GM18909 (cell line): ENCODE measurements at regions not wholly inside any gene's neighbourhood (a gene's known extent, or its start where the extent isn't known, plus 50 kb on each side); places are given as distances from the start of the nearest gene placed in this dataset.

Experiments
- ATAC-seq: cut with Tn5 transposase; IDR thresholded peaks from one replicate; pipeline ENCODE4 v1.9.1; 2021; ENCODE audit warnings: mild to moderate bottlenecking; ENCODE audit not compliant: unreplicated experiment, poor library complexity

DNA sequence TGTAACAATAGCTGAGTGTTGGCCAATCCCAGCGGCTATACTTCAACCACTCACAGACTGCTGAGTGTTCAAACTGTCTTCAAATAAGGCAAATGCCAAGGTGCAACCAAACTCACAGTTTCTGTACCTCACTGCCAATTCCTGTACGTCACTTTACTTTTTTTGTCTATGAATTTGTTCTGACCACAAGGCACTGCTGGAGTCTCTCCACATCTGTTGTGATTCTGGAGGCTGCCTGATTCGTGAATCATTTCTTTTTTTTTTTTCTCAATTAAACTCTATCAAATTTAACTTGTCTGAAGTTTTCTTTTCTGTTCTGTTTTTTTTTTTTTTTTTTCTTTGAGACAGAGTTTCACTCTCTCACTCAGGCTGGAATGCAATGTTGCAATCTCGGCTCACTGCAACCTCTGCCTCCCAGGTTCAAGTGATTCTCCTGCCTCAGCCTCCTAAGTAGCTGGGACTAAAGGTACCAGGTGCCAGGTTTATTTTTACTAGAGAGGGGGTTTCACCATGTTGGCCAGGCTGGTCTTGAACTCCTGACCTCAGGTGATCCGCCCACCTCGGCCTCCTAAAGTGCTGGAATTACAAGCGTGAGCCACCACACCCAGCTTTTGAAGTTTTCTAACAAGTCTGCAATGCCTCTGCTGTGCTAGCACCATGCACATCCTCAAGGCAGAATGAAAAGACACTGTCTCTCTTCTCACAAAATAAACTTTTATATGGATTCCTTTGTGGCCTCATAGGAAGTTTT is 401.7 kb downstream of the IRS2 start:
- no peak for ATAC-seq

DNA sequence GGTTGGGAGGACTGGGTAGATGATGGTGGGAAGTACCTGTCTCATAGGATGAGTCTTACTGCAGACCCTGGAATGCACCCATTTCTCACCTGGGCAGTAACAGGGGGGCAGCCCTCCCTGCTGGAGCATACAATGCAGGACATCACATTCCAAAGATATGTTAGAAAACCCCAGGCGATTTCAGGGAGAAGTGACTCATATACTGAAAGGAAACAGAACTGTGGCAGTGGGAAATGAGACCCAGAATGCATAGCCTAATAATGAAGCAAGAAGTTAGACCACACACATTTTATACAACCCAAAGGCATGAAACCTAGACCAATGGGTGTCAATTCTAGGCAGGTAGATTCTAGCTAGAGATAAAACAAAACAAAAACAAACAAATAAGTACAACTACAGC is 402.7 kb downstream of the IRS2 start:
- no peak for ATAC-seq

DNA sequence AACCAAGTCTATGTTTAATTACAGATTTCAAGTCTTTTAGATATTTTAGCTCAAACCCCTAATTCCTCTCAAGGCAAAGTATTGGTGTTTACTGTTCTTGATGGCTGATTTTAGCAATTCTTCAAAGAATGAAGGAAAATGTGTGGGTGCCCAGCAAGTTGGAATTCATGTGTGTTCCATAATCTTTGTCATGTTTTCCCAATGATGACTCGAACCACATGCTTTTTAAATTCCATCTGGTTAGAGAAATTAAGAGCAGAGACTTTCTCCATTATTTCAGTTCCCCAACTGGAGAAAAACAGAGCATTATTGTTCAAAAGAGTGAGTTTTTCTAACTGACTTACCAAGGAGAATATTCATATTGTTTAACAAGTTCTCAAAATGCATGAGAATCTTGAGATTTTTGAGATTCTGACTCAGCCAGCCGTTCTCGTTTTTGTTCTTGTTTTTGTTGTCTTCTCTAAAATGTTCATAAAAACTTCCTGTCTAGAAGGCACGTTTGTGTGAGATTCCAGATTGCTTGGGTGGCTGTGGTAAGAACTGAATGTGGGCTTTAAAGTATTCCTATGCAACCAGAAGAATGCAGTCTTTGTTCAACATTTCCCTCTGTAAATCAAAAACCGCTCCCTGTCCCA is 404.7 kb downstream of the IRS2 start:
- ATAC-seq = no peak

DNA sequence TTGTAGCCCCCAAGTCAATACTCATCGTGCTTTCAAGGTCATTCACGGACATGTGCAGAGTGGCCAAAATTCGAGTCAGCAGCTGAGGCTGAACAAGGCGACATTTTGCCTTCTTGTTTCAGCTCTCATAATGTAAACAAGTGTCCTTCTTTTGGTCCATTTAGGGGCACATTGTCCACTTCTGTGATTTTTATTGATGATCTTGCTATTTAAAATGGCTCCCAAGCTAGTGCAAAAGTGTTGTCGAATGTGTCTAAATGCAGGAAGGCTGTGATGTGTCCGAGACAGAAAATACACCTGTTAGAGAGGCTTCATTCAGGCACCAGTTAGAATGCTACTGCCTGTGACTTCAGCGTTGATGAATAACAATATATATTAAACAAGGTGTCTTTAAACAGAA is 405.9 kb downstream of the IRS2 start:
- no peak for ATAC-seq

DNA sequence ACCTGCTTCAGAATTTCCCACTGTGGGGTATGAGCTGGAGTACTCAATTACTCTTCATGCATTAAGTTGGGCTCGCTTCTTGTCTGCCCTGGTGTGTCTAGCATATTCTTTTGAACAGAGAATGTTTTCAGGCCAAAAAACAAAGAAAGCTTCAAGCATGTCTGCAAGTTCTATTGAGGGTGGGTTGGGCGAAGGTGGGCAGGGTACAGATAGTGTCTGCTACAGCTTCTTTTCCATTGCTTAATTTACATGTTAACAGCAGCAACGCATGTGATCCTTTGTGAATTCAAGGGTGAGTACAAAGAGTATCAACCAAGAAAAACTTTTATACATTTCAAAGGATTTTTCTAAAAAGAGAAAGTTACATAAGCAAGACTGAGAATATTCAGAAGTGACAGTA is 406.5 kb downstream of the IRS2 start:
- ATAC-seq = no peak

DNA sequence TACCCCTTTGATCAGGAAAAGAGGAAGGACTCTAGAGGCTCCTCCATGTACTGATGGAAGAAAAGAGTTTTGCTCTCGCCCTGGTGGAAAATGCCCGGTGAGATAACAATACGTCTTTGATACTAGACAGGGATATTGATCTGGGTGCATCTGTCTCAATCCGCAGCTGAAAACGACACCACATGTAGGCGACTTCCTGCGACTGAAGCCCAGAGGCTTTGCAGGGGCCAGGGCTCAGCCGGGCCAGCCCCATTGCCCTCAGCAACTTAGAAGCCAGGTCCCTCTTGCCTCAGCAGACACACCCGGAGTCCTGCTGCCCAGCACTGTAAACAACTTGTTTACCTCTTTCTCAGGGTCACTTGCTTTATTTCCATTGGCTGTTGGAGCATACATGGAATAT is 409.4 kb downstream of the IRS2 start:
- no peak for ATAC-seq

DNA sequence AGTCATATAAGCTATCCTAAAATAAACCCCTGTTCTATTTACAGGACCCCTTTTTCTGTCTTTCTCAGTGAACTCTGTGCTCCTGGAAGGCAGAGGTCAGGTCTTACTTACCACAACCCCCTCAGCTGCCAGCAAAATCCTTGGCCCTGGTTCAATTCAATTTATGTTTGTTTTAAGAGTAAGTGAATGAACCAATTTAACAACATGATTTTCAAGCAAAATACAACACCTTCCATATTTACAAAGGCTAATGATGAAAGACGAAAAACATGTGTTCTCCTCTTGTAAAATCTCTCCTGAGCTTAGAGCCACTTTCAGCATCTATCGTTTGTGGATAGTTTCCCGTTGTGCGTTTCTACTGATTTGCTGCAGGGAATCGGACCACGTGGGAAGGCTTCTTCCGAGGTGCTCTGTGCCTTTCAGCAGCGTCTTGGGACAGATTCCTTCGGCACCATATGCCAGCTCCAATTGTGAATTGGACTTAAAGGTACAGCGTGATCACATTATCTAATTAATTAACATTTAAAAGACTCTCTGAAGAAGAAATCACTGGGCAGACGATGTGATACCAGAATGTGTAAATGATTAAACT is 411.7 kb downstream of the IRS2 start:
- ATAC-seq = no peak

DNA sequence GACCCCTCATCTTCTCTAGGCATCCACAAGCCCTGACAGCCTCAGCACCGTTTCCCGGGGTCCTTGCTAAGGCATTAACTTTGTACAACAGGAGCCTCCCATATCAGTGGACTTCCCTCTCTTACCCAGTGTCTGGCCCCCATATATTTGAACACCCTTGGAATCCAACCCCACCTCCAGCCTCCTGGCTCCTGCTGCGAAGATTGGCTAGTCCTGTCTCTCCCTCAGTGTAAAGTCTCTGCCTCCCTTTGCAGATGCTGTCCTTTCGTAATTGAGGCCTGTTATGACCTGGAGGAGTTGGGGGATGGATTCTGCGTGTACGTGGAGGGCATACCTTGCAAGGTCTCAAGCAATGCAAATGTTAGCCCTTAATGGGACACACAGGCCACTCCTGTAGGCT is 413.7 kb downstream of the IRS2 start:
- ATAC-seq = no peak

DNA sequence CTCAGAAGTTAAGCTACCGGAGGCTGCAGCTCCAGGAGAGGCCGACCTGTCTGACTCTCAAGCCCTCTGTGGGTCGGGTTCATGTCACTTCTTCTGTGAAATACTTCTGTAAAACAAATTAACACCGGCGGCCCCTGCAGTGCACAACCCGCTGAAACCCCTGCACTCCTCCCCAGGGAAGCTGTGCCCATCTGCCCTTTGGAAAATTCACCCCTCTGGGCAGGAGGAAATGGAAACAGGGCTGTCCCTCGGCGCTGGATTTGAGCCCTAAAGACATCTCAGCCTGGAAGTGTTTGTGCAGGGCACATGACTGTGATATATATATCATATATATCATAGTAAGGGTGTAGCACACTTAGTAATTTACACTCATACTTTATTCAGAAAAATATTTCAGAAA is 415.3 kb downstream of the IRS2 start:
- no peak for ATAC-seq

DNA sequence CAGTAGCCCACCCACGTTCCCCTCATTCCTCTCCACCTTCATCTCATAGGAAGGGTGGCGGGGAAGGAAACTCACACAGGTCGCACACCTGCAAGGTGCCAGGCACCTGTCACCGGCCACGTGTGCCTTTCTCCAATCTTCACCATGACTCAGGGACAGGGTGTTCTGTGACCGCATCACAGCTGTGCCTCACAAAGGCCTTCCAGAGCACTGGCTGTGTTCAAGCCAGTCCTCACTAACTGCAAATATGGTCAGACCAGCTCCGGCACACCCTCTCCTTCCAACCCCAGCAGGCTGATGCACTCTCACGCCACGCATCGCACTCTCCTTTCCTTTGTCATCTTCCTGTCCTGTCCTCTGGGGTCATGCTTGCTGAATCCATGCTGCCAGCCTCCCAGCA is 415.9 kb downstream of the IRS2 start:
- no peak for ATAC-seq

DNA sequence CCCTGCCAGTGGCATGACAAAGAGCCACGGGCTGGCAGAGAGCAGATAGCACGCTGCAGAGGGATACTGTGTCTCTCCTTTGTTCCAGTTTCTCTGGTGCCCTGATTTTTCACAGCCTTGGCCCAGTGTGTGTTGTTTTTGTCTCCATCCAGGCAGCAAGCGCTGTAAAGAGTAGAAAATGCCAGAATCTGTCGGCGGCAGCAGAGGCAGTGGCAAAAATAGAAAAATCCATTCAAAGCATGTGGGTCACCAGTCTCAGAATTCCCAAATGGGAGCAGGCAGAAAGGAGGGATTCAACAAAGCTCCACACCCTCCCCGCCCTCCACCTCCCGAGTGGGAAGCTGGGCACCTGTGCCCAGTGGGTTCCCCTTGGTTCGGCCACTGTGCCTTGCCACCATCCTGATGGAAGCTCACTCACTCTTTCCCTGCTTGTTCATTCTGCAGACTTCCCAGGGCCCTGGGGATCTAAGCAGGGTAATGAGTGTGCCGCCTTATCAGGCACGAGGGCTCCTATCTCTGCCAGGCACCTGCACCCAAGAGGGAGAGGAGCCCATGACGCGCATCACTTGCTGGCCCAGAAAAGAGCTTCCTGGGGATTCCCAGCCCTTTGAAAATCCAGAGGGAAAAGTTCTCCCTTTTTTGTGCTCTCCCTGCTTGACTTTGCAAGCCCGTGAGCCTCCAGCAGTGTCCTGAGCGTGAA is 416.9 kb downstream of the IRS2 start:
- ATAC-seq = no peak

DNA sequence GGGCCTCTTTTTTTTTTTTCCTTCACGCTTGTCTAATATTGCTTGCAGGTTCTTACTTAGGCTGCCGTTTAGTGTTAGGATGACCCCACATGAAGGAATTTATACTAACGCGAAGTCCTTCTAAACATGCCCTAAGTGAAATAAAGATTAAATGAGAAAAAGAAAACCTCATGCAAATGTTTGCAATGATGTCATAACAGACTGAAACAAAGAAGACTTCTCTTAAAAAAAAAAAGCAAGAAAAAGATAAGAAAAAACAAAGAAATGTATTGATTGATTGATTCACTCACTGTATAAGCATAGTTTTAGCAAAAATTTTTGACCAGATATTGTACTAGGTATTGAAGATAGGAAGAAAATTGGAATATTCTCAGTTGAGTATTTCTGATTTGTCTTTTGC is 418.2 kb downstream of the IRS2 start:
- ATAC-seq = no peak

DNA sequence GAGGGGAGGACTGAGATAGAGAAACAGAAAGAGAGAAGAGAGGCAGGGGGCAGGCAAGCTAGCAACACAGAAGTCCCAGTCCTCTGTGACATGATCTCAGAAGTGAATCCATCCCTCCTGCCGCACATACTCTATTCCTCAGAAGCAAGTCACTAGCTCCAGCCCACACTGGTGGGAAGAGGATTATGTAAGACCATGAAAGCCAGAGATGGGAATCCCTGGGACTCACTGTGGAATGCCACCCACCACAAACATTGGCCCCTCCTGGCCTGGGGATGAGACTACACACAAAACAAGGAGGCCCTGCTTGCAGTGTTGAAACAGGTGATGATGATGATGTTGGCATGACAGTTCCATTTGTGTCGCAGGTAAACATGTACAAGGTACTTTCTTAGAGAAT is 419.9 kb downstream of the IRS2 start:
- no peak for ATAC-seq

DNA sequence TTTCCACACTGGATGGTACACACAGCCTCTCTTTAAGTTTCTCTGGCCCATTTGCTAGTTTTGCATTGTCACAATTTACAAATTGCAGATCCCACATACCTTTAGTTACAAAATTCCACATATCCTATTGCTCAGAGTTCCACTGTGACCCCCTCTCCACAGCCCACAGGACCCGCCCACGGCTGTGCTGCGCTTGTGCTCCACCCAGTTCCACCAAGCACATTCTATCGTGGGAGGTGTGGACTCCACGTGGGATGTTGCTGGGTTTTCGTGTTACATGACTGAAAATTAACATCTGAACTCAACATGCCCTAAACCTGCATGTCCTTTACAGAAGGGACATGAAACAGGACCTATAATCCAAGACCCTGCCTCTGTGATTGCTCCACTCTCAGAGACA is 423.0 kb downstream of the IRS2 start:
- ATAC-seq = no peak

DNA sequence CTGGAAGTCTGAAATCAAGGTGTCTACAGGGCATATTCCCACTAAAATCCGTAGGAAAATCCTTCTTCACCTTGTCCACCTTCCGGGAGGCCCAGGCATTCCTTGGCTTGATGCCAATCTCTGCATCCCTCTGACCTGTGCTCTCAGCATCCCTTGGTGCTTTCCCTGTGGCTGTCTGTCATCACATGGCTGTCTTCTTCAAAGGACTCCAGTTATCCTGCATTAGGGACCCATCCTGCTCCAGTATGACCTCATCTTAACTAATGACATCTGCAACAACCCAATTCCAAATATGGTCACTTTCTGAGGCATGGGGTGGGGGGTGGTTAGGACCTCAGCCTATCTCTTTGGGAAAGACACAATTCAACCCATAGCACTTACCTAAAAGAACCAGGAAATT is 423.8 kb downstream of the IRS2 start:
- ATAC-seq = no peak

DNA sequence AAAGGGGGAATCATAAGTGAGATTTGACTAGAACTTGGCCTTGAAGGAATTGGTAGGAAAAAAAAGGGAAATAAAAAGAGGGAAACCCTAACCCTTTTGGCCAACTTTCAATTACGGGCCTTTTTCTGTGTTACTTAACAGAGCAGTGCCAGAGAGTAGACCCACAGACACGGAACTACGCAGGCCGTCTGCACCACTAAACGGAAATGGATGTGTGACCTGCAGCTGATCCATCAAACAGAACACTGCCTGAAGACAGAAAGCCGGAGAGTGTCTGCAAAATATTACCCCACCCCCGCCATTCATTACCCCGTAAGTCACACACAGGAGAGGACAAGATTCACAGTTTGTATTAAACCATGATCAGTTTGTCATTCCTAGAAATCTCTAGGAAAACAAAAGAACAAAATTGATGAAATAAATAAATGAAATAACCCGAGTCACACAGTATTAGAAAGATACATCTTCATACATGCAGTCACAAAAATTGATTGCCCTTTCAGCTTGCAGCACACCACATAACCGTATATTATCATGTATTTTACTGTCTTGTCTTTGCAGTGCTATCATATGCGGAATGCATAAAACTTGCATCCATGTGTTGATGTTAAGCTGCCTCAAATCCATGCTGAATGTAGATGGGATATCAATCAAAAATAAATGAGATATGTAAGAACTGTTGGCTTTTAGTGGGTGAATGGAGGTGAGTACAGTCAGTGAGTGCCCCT is 424.7 kb downstream of the IRS2 start:
- ATAC-seq = no peak

DNA sequence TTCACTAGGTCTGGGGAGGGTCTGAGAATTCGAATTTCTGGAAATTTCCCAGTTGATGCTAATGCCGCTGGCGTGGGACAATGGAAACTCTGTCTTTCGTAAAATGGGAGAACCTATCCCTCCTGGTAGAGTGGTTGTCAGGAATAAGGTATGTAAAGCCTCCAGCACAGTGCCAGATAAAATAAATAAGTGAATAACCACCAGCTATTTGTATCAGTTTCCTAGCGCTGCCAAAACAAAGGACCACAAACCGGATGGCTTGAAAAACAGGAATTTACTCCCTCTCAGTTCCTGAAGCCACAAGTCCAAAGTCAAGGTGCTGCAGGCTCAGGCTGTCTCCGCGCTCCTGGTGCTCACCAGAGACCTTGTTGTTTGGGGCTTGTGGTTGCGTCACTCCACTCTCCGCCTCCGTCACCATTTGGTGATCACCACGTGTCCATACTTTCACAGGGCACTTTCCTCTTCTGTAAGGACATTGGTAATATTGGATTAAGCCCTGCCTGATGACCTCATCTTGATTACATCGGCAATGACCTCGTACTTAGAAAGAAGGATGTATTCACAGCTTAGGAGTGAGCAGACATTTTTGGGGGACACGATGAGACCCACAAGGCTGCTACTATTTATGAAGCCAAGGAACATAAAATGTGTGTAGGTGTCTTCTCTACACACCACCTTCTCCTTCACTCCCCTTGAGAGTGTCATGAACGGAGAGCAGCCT is 428.5 kb downstream of the IRS2 start:
- ATAC-seq = no peak

DNA sequence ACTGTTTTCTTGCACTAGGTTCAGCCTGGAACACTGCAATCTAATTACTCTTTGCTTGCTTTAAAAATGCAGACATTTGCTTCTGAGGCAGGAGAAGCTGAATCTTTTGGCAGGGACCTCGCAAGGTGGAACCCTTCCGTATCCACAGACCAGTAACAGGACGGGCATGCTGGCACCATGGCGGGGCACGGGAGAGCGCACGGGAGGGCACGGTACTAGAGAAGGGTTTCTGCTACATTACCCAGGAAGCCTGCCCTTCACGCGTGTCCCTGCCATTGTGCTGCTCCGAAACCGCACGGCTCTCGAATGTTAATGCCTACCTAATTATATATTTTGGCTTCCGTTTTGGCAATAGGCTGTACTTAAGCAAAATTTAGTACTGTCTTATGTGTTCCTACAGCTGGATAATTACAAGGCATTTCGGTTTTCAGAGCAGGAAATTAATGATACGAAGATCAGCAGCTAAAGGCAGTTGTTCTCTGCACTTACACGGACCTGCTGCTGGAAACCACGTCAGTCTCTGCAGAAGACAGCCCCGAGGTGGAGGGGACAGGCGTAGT is 430.4 kb downstream of the IRS2 start:
- no peak for ATAC-seq

DNA sequence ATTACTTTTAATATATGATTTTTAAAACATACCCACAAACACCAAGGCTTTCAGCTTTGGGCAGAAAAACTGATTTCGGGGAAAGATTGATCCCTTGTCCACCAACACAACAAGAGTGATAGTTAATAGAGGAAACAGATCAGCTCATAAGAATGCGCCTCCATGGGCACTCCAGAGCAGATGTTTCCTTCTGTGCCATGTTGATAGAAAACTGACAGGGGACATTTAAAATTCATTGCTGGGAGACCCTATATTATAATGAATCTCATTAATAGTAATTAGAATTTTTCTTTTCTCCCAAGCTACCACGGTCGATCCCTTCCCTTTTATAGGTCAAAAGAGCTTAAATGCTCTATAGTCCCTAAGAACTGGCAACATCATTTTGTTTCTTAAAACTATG is 431.2 kb downstream of the IRS2 start:
- no peak for ATAC-seq

DNA sequence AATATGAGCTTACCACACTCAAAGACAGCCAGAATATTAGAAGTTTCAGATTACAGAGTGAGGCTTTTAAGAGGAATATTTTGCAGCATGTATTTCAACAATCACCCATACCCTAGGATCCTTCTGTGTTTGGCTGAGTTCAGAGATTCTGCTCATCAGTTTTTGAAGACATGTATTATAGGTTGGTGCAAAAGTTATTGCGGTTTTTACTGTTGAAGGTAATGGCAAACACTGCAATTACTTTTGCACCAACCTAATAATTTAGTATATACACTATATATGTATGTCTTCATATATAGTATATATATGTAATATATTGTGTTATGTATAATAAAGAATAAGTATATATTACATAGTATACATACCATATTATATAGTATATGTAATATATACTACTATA is 435.1 kb downstream of the IRS2 start:
- ATAC-seq = no peak
